ENCODE measurements at regions not wholly inside any gene's neighbourhood (a gene's known extent, or its start where the extent isn't known, plus 50 kb on each side); places are given as distances from the start of the nearest gene placed in this dataset.

DNA sequence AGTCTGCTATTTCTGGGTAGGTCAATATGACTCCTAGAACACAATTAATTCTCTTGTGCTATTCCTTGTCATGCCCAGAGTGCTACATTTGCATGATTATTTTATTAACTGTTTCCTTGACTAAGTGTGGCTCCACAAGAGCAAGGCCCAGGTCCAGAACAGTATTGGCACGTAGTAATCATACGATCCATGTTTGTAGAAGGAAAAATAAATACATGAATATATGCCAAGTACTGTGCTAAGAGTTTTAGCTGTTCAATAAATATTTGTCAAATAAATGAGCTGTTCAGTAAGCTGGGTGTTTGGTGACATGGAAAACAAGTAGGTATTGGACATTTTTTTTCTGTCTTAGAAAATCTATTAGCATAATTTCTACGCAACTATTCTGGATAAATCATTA lies 995.9 kb downstream of the MAT2B start:
- TF ChIP-seq, protein P1, sequence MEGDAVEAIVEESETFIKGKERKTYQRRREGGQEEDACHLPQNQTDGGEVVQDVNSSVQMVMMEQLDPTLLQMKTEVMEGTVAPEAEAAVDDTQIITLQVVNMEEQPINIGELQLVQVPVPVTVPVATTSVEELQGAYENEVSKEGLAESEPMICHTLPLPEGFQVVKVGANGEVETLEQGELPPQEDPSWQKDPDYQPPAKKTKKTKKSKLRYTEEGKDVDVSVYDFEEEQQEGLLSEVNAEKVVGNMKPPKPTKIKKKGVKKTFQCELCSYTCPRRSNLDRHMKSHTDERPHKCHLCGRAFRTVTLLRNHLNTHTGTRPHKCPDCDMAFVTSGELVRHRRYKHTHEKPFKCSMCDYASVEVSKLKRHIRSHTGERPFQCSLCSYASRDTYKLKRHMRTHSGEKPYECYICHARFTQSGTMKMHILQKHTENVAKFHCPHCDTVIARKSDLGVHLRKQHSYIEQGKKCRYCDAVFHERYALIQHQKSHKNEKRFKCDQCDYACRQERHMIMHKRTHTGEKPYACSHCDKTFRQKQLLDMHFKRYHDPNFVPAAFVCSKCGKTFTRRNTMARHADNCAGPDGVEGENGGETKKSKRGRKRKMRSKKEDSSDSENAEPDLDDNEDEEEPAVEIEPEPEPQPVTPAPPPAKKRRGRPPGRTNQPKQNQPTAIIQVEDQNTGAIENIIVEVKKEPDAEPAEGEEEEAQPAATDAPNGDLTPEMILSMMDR (CRISPR knock-in tag; IDR thresholded peaks at IDR 0.05) = no peak
- TF ChIP-seq ZNF264 (CRISPR knock-in tag; IDR thresholded peaks at IDR 0.05) = no peak
- TF ChIP-seq, protein P2, sequence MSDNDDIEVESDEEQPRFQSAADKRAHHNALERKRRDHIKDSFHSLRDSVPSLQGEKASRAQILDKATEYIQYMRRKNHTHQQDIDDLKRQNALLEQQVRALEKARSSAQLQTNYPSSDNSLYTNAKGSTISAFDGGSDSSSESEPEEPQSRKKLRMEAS (IDR thresholded peaks at IDR 0.05) = no peak
- TF ChIP-seq EZH2 (conservative IDR thresholded peaks at IDR 0.05; ENCODE audit: low read depth, low read length) = no peak
- no peak for TF ChIP-seq RBM22 (optimal IDR thresholded peaks at IDR 0.05; ENCODE audit: low read length)
- no peak for TF ChIP-seq NFRKB (IDR thresholded peaks at IDR 0.05)
- no peak for TF ChIP-seq NCOA2 (CRISPR knock-in tag; IDR thresholded peaks at IDR 0.05)
- TF ChIP-seq ZFP36 (IDR thresholded peaks at IDR 0.05; ENCODE audit: borderline replicate concordance, low read depth, low read length, partially characterized antibody) = no peak
- no peak for TF ChIP-seq EHMT2 (IDR thresholded peaks at IDR 0.05; ENCODE audit: borderline replicate concordance, low read depth, low read length)
- TF ChIP-seq ZNF24 (IDR thresholded peaks at IDR 0.05) = no peak
